NK-92 (cell line): ENCODE measurements at regions not wholly inside any gene's neighbourhood (a gene's known extent, or its start where the extent isn't known, plus 50 kb on each side); places are given as distances from the start of the nearest gene placed in this dataset.
"Not testable (repeated sequence)": the region's sequence is repeated elsewhere in the genome, so short reads cannot be mapped to it uniquely, and the experiment has no call there.

Source experiments
- DNase-seq: peaks from one replicate; lab custom pipeline; 2025; ENCODE audit not compliant: unreplicated experiment; lab: John Stamatoyannopoulos, UW

DNA sequence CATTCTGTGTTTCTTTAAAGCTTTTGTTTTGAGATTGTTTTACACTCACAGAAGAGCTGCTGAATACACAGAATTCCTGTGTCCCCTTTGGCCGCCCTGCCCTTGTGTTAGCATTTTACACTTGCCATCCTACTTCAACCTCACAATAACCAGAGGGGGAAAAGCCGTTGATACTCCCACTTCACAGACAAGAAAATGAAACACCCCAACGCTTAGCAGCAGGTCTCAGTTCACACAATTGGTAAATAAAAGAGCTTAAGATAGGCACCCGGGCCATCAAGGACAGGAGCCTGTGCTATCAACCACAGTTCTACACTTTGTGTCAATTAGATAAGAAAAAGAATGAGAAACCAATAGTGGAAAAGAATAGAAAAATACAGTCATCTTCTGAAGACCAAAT, 178.0 kb downstream of the SYK start:
- no peak for DNase-seq

DNA sequence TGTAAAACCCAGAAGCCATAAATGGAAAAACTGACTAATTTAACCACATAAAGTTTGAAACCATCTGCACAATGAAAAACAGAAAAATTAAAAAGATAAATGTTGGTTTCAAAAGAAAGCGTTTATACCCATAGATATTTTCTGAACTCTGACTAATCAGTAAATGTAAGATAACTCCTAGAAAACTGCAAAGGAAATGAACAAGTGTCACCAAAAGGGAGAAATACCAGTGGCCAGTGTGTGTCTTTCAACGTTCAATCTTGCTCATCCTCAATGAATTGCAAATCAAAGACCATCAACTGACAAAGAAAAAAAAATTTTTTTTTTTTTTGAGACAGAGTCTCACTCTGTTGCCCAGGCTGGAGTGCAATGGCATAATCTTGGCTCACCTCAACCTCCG, 180.1 kb downstream of the SYK start:
- DNase-seq, result no peak

DNA sequence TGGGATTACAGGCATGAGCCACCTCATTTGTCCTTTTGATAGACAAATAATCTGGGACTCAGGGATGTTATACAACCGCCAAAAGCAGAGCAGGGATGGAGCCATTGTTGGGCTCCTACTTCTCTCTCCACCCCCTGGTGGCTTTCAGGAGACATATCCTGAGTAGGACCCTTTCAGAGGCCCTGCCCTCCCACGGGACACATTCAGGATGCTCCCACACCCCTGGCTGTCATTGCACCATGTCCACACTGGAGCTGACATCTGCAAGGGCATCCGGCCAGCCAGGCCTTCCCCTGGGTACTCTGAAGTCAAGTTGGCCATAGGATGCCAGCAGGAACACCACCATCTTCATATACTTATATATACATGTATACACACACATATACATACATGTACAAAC, 181.8 kb downstream of the SYK start:
- no peak for DNase-seq

DNA sequence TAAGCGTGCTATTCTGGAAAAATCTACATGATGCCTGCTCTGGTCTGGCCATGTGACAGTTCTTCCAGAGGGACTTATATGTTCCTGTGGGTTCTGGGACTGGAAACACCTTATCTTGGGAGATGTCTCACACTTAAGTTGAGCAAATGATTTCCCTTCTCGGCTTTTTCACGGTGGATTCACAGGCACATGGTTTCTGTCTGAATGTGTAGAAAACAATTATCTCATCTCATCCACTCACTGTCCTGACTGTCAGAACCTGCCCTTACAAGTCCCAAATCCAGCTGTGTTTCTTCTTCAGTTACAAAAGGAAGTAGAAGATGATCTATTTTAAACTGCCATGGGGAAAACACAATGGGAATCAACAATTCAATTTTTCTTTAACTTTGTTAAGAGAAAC, 184.0 kb downstream of the SYK start:
- no peak for DNase-seq

DNA sequence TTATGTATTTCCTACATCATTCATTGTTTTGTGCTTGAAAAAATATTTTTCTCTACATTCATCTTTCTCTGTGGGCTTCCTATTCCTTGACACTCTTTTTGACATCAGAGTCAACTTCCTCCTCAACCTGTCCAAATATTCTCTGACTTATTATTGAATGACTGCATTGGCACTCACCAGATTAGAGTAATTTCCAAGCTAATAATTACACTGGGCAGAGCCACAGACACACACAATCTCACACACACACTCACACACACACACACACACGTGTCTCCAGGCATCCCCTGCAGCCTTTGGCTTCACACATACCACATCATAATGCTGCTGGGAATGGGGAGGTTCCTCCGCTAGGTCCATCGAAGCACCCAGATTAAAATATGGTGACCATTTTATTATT, 184.5 kb downstream of the SYK start:
- DNase-seq, result no peak

DNA sequence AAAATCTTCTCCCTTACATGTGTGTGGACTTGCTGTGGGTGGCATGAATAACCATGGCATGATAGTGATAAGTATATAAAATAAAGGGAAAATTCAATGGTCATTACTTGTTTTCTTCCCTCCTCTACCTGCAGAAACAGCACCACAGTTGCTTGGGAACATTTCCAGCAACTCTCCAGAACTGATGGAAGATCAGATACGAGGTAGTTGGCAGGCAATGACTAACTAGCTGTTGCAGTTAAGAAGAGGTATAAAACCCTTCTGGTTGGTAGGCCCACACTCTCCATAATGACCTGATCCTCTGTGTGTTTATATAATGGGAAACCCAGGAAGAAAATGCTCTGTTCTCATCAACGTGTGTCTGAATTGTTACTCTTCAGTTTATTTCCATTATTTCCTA, 185.9 kb downstream of the SYK start:
- no peak for DNase-seq

DNA sequence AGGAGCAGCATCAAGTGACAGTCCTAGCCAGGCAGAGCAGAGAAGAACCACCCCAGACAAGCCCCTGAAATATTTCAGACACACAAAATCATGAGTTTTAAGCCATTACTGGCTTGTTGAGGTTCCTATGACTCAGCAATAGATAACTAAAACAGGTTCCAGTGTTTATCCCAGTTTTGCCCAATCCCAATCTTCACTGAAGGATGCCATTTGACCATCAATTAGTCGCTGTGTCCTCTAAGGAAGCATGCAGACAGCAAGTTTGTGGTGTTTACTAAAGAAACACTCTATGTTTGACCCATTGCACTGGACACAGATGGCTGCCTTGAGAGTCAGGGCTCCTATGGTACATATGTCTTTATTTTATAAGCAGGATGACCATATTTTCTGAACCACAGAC, 186.7 kb downstream of the SYK start:
- DNase-seq, result no peak

DNA sequence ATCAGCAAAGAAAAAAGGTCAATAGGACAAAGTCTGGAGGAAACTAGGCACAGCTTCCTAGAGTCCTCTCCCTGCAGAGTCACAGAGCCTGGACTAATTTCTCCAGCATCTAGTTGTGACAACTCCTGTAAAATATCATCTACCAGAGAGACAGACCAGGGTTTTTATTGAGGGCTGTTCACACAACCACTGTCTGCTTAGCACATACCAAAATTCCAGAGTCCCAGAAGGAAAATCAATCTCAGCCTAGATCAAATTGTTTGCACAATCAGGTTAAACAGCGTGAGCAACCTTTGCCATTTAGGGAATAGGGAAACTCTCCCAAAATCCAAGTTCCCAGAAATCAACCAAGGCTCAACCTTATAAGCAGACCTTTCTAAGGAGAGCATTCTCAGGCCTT, 190.3 kb downstream of the SYK start:
- DNase-seq, result no peak

DNA sequence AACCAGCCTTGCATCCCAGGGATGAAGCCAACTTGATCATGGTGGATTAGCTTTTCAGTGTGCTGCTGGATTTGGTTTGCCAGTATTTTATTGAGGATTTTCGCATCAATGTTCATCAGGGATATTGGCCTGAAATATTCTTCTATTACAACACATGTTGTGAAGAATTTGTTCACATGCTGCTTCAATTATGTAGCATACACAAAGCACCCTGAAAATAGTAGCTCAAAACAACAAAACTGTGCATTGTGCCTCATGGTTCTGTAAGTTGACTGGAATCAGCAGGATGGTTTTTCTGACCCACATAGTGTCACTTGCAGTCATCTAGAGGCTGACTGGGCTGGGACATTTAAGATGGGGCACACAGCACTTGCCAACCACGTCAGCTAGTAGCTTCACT, 193.9 kb downstream of the SYK start:
- DNase-seq, result no peak

DNA sequence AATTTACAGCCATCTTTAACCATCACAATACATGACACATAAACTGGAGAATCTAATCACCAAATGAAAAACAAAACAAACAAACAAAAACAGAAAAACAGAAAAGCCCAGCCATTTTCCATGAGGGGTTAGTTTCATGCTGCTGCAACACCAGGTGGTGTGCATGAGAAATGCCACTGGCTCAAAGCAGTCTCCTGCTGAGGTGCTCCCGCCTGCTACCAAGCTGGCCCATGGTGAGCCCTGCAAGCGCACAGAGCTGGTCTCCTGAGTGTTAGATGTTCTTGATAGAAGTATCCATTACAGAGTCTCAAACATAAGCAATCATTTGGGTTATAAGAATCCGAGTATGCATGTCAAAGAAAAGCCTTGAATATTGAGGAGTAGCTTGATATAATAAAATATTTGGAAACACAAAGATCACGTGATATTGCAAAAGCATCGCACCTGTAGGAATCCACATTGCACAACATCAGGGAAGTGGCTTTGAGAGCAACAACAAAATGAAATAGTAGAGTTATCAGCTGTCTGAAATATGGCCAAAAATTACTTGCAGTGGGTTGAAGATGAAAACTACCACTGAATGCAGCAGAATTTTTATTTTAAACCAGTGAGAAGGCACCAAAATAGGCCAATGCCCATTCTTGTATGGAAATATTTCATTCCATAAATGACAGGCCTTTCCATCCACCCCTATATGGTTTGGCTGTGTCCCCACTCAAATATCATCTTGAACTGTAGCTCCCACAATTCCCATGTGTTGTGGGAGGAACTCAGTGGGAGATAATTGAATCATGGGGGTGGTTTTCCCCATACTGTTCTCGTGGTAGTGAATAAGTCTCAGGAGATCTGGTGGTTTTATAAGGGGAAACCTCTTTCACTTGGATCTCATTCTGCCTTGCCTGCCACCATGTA, 194.8 kb downstream of the SYK start:
- DNase-seq, result no peak

DNA sequence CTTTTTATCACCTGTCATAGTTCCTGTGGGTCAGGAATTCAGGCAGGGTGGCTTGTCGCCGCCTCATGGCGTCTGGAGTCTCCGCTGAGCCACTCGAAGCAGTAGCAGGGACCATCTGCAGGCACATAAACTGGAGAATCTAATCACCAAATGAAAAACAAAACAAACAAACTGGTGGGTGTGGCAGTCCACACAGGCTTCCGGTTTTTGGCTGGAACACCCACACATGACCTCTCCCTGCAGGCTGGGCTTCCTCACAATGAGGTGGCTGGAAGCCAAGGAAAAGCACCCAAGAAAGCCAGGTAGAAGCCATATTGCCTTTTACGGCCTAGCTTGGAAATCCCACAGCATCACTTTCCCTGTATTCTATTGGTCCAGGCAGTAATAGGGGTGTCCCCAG, 197.0 kb downstream of the SYK start:
- no peak for DNase-seq

DNA sequence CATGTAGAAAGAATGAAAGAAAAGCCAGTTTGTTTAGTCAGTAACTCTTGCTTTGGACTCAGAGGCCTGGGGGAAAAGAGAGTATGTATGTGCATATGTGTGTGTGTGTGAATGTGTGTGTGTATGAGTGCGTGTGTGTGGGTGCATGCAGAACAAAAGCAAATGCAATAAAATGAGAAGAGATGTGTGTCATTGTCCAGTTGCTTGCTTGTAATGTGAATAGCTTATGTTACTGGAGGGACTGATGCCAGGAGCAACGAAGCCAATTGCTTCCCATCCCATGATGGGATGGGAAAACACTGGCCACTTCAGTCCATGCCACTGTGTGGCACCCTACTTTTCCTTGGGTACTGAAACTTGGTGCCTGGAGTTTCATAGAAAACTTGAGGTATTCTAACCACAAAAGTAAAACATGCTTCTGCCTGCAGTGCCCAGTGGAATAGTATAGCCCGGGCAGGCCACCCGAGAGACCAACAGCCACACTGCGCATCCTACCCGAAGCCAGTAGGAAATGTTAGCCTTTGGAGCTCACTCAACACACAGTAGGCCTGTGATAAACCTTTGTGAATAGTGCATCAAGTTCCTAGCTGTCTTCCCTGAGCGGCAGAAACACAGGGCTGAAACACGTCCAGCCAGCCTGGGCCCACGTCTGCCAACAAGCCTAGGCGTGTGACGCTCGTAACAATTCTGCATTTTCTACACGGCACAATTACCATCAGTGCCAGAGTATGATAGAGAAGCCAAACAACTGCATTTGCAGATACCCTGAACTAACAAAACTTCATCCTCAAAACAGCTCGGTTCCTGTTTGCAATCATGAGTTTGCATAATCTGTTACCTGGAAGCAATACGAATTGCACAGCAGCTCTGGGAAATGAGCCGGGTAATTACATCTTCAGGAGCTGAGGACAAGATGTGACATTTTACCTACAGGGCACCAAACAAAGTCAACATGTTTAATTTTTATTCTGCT, 198.1 kb downstream of the SYK start:
- DNase-seq, result no peak

DNA sequence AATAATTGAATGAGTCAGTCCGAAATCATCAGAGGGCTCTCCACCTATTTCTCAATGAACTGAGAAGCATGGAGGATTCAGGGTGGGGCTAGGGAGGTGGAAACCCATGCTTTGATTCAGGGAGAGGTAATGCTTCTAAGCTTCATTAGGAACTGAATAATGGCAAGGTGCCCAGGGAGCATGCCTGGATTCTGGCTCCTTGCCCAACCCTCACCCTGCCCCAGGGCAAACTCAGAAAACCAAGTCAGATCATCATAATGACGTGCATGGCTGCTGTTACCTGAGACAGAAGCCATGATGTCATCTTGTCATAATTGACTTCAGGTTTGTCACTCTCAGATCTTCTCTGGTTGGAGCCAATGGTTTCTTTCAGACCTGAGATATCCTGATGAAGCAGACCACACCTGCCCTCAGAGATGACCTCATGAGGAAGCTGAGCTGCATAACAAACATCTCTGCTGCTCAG, 199.6 kb downstream of the SYK start:
- no peak for DNase-seq

DNA sequence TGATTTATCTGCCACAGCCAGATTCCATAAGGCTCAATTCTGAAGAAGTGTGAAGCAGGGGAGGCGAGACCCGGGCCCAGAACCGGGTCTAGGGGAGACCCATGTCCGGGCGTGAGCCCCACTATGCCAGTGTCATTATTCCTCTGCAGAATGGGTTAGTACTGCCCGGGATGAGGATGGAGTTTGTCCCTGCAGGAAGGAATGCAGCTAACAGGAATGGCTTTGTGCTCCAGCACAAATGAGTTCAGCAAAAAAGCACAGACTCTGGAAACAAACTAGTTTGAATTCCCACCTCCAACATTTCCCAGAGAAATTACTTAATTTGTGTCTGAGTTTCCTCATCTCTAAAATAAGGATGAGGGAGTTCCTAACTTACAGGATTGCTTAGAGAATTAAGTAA, 202.9 kb downstream of the SYK start:
- no peak for DNase-seq

DNA sequence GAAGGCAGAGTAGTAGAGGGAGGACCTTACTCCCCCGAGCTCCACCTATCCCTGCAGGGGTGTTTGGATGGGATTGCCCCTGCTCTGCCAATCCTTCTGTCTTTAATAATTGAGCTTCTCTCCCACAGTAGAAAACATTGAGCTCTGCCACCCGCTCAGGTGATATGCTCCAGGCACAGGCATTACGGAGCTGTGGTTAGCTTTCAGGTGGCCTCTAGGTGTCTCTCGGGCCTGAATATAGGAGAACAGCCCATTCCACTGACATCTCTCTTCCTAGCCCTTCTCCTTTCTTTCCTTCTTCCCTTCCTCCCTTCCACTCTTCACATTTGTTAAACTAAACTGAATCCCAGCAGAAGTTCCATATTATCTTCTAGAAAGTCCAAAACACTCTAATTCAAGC, 203.4 kb downstream of the SYK start:
- no peak for DNase-seq

DNA sequence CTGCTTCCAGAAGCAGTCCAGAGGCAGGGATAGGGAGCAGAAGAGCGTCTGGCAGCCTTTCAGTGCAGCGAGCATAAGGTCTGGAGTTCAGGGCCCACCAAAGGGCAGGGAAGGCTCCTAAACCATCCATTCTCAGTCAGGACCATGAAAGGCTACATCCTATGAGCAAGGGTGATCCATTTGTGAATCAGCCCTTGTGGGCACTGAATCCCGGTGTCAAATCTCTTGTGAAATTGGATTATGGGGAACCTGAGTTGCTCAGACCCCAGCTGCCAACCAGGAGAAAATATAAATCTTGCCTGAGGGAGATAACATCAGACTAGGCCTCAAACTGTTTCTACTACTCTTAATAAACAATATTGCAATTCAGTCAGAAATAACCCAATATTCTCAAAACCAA, 204.4 kb downstream of the SYK start:
- DNase-seq, result no peak

DNA sequence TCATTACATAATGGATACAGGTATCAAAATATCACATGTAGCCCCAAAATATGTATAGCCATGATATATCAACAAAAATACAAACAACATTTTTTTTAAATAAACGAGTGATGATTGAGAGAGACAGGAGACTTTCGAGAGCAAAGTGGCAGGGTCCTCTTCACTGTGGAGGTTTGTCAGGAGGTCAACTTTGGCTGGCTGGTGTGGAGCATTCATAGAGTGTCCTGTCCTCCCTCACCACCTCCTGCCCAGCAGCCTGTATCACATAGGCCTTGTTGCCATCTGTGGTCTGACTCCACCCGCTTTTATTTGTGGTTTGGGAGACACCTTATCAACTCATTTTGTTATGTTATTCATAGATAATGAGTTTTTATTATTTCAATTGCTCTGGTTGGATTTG, 206.9 kb downstream of the SYK start:
- no peak for DNase-seq

DNA sequence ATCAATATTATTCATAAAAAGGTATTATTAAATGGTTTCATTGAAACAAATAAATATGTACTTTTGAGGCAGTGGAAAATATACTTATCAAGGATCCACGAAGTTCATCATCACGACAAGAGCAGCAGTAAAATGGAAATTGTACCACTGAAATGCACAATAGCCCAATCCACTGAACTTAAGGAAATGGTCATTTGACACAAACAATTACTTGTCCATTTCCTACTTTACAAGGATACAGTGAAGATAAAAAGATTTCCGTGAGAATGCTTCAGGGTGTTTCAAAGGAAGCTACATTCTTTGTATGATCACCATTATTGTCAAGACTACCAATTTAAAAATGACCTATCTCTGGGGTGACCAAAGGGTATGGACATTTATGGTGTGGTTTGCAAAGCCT, 210.3 kb downstream of the SYK start:
- no peak for DNase-seq

DNA sequence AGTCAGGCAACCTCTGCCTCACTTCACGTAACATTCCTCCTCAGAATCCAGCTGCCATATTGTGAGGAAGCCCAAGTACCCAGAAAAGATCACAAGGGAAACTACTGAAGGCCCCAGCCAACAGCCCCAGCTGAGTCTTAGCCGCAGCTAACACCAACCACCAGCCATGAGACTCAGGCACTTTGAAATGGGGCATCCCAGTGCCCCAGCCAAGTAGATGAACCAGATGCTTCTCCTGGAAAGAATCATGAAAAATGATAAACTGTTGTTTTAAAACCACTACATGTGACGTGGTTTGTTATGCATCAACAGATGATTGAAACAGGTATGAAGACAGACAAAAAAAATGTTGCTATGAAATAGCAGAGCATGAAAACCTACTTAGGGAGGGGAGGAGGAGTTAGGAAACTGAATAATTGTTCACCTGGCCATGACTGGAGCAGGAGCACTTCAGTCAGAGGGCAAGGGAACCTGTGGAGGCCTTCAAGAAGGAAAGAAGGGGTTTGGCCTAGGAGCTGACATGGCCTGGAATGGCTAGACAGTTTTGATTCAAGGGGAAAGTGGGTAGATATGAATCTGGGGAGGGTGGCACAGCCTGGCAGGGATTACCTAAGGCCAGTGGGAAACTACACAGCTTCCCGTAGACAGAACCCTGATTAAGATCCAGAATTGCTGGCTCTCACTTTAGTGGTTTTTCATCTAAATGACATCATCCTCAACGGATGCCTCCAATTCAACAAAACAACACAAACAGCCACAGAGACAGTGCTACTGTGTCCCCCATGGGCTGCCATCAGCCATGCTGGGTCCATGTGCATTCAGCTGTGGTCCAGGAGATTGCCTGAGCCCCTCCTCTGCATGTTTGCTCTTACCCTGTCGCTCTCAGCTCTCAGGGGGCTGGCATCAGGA, 211.6 kb downstream of the SYK start:
- DNase-seq, result no peak

DNA sequence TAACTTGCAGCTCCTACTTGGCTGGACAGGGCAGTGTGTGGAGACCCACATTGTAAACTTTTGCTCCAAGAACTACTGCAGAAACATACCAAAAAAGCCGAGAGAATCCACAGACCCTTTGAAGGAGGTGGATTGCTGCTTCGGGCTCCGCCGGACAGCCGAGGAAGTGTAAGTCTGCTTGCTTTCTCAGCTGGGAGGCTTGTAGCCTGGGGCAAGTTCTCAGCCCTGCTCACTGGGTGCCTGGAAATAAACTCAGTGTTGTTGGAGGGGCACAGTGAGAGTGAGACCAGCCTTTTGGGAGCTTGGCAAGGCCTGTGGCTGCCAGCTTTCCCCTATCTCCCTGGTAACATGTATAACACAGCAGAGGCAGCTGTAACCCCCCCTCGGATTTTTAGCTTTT, 215.6 kb downstream of the SYK start:
- no peak for DNase-seq

DNA sequence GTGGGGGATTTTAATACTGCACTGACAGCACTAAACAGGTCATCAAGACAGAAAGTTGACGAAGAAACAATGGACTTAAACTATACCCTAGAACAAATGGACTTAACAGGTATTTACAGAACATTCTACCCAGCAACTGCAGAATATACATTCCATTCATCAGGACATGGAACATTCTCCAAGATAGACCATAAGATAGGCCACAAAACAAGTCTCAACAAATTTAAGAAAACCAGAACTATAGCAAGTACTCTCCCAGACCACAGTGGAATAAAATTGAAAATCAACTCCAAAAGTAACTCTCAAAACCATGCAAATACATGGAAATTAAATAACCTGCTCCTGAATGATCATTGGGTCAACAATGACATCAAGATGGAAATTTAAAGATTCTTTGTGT, 218.3 kb downstream of the SYK start:
- not testable (repeated sequence) for DNase-seq
